GM18870 (cell line): ENCODE measurements at regions not wholly inside any gene's neighbourhood (a gene's known extent, or its start where the extent isn't known, plus 50 kb on each side); places are given as distances from the start of the nearest gene placed in this dataset.

Experiments used
- ATAC-seq: cut with Tn5 transposase; IDR thresholded peaks from one replicate; pipeline ENCODE4 v1.9.1; 2021; ENCODE audit warnings: moderate library complexity; ENCODE audit not compliant: unreplicated experiment

DNA sequence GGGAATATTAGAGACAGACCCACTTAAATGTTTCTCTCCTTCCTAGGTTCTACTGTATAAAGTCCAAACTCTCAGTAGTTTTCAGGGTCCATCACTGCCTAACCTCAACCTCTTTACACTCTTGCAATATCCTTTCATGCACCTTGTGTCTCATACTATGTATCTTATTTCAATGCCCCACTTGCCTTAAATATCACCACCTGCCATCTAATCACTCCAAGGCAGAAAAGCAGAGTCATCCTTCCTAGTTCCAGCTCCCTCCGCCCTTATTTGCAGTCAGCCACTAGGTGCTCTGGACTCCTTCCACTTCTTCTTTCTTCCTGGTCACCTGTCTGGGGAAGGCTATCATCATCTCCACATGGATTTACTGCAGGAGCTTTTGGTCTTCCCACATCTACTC lies 322.0 kb downstream of the MFSD1 start:
- ATAC-seq = no peak

DNA sequence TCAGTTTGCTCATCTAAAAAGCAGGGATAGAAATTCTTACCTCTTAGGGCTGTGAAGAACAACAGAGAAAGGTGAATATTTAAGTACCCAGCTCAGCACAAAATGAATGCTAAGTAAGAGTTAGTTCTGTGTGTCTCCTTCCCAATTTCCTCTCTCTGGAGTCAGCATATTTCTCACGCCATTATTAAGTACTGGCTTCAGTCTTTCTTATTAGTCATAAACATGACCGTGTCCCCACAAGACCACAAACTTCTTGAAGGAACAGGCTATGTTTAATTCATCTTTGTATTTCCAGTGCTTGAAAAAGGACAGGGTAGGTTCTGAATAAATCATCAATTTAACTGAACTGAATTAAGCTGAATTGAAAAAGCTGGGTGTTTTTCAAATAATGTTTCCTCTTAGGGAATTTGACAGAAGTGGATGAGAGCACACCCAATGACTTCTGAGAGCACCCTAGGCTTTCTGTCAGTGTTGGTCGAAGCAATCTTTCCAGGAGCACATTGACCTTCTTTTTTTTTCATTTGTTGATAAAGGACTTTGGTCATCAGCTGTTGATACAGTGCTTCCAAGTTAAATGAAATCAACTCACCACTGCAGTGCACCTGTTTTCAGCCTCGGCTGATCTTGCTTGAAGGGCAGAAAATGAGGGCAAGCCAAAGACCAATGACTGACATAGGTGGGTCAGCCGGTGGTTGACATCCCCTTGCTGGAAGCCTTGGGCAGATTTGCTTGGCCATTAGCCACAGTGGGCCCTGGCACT lies 324.6 kb downstream of the MFSD1 start:
- no peak for ATAC-seq

GRCh38 chr3:159127021-159127392 lies 325.2 kb downstream of the MFSD1 start:
- no peak for ATAC-seq

- no peak for ATAC-seq
Measured at GRCh38 chr3:159128628-159129027, 326.8 kb downstream of the MFSD1 start.

- ATAC-seq = no peak
Measured at GRCh38 chr3:159130108-159130507, 328.3 kb downstream of the MFSD1 start.

GRCh38 chr3:159131376-159131775 lies 329.5 kb downstream of the MFSD1 start:
- no peak for ATAC-seq

DNA sequence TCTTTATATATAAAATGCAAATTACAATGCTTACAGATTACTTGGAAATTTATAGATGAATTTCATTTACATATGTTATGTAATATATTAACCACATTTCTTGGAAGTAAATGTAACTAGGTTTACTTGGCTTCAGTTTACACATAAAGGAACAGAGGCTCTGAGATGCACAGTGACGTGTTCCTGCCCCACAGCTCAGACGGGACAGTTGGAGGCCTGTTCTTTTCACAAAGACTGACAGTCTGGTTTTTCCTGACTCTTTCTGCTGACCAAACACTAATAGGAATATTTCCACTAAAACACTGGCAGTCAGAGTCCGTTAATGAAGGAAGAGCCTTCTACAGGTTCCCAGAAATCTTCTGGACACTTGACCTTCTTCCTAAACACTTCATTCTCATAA lies 336.1 kb downstream of the MFSD1 start:
- no peak for ATAC-seq

- no peak for ATAC-seq
Measured at GRCh38 chr3:159139326-159139725, 337.5 kb downstream of the MFSD1 start.

DNA sequence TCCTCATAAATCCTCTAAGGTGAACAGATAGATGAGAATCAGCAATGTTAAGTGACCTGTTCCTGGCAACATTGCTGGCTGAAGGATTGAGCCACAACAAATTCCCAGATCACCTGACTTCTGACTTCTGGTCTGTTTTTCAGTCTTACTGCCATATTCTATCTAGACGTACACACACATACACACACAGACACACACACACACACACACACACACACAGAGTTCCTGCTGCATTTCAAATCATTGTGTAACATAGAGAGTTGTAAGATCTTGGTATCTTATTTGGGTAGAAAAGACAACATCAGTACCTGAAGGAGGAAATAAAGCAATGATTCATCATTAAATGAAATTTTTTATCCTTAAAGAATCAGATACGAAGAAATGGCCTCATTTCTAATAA lies 342.6 kb downstream of the MFSD1 start:
- ATAC-seq = no peak

DNA sequence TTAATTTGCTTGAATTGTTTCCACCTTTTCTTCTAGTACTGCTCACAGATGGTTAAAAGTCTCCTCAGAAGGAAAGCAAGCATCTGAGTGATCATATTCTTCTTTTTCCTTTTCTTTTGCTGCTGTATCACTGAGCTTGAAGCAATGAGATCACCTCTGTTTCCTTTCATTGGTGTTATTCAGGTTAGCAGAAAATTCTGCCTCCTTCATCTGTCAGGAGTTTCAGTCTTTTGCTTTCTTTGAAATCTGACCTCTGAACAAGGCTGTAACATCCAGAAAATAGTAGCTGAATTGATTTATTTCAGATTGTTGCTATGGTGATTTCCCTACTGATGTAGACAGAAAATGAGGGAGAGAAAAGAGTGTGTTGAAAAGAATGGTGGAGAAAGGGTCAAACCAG lies 343.0 kb downstream of the MFSD1 start:
- ATAC-seq = no peak

- ATAC-seq = no peak
Measured at GRCh38 chr3:159146392-159146791, 344.5 kb downstream of the MFSD1 start.

GRCh38 chr3:159146856-159147435 lies 345.1 kb downstream of the MFSD1 start:
- ATAC-seq = no peak

DNA sequence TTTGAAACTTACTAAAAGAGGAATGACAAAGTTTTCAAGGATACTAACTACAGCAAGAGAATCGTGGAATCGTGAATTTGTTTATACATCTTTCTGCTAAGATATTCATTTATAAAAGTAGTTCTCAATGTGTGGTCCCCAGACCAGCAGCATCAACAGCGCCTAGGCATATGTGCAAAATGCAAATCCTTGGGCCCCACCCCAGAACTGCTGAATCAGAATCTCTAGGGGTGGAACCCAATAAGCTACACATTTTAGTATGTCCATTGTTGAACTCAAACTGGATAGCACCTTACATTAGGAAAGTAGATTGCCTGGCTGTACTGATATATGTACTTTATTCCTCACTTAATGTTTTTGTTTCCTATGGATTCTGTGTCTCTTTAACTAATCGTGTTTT lies 346.0 kb downstream of the MFSD1 start:
- ATAC-seq = no peak

DNA sequence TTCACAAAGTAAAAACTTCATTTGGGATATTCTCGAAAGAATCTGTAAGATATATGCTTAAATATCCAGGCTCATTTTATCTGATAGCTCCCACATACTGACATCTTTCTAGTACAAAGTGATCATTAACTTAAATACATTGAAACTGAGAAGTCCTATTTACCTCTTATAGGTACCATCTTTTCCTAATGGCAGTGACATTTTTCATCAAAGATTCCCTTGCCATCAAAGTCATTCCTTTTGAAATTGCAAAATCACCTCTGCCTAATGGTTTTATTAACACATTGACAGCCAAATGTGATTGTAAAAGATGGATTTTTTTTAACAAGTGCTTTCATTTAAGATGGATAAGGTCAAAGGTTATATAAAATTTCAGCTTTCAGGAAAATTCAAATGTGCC lies 346.6 kb downstream of the MFSD1 start:
- ATAC-seq = no peak

DNA sequence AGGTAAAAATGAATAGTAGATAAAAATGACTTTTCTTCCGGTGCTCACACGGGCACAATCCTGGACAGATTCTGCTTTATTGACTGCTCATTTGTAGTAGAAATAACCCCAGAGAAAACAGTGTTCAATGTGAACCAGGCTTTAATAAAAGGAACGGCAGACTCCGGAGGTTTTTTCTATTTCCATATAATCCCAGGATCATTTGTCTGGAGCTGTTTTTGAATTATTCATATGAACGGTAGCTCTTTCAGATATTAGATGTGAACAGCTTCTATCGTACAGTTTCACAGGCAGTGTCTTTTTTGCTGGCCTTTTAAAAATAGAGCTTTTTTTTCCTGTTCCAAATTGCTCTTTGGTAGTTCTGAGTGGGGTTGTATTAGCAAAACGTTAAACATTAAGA lies 347.3 kb downstream of the MFSD1 start:
- no peak for ATAC-seq

DNA sequence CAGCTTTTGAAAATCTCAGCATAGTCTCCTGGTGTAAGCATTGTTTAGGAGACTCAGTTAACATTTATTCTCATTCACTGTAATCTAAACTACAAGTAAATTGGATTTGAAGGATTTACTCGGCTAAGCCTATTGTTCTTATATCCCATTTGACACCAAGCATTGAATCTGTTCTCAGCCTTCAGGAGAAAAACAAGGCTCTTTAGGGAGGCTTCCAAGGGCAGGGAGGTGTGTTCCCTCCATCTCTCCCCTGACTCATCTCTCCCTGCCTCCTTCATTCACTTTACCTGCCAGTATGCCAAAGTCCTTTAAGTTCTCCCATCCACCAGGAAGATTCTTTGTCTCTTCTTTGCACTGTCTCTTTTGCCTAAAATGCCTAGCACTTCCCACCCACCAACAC lies 347.8 kb downstream of the MFSD1 start:
- ATAC-seq = no peak

GRCh38 chr3:159150180-159150579 lies 348.3 kb downstream of the MFSD1 start:
- no peak for ATAC-seq

DNA sequence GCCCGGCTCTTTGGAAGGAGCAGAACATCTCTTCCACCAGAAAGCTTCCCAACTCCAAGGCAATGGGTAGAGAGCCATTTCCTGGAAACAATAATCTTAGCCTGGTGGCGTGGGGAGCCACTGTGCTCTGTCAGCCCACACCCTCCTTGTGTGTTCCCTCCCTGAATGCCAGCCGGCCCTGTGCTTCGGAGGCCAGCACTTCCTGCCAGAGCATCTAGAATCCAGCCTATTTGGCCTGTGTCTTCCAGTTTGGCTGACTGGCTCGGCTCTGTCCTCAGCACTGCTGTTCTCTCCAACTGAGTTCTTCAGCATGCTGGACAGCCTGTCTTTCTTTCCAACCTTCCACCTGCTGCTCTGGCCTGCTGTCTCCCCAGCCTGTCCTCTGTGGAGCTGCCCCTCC lies 349.3 kb downstream of the MFSD1 start:
- ATAC-seq = no peak

DNA sequence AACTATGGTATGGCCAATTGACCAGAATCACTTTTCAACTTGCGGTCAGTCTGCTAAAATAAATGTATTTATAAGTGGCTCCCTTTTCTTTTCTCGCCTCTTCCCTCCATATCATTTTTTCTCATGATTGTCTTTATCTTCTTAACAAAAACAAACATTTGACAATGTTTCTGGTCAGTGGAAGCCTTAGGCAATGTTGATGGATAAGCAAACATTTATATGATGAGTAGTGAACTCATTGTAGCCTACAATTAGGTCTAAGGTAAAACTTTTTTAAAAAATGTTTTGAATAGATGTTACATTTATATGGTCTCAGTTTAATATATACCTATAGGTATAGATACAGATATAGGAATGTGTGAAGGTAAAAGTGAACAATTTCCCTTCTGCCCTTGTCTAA lies 355.4 kb downstream of the MFSD1 start:
- ATAC-seq = no peak

GRCh38 chr3:159158213-159158612 lies 356.4 kb downstream of the MFSD1 start:
- ATAC-seq = no peak

DNA sequence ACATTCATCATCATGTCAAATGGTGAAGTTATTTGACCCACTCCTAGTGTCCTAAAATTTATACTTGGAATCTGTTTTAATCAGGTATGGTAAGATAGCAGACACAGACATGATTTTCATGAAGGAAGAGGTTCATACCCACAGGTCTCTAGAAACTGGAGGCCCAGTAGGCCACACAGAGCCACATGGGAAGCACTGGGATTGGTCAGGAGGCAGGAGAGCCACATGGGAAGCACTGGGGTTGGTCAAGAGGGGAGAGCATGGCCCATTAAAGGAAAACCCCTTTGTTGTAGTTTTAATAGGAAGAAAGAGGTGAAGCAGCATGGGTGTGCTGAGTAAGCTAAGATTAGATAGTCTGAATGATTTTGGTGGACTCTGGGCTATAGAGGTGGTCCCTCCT lies 356.9 kb downstream of the MFSD1 start:
- ATAC-seq = no peak

GRCh38 chr3:159159546-159159945 lies 357.7 kb downstream of the MFSD1 start:
- no peak for ATAC-seq

DNA sequence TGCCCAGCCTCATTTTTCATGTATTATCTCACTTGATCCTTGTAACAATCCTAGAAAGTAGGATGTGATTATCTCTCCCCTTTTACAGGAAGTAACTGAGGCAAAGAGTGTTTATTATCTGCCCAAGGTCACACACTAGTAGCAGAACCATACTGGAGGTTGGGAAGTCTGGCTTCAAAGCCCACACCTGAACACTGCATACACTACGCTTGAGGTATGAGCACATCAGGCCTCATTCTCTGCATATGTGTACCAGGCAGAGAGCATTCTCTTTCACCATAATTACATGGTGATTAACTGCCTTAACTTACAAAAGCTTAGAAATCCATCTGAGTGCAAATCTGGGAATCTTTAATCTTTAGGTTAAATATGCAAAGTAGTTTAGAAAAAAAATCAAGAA lies 361.8 kb downstream of the MFSD1 start:
- ATAC-seq = no peak
